ENCODE measurements at regions not wholly inside any gene's neighbourhood (a gene's known extent, or its start where the extent isn't known, plus 50 kb on each side); places are given as distances from the start of the nearest gene placed in this dataset.

DNA sequence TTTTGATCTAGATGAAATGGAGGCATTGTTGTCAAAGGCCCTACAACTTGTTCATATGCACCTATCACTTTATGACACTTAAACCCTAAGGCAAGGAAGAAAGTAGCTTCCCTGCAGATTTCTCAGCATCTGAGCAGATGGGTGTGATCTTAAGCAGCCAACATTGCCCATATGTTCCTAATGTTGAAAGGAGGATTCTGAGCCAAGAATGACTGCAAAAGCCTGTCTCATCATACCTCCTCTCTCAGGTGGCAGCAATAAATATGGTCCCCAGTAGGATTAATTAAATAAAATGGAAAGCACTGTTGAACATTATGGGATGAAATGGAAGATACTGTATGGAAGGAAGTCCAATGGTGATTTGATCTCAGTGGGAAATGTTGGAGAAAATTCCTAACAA, 538.1 kb upstream of the MAN1A1 start:
- no peak overlapping the region for H2AFZ ChIP-seq (ENCODE audit: insufficient read depth, low read depth, low read length, poor library complexity, severe bottlenecking)
- Mint-ChIP-seq H3K36me3 (no peaks in the 10 kb centered on the region), H3K4me3 (no peak overlapping the region), H3K27ac (no peak overlapping the region), H3K27me3 (ENCODE audit: low read depth in 3 of 3) (no peaks in the 10 kb centered on the region), H3K4me1 (no peaks in the 10 kb centered on the region), H3K9me3 (peaks cover 4 to 16% (median 10%) of the 10 kb centered on the region in 7 donors)
- DNase-seq: no peak
- intact Hi-C loops (cut with micrococcal nuclease): no loop called here
- H3K27ac ChIP-seq (ENCODE audit: low read depth in 1 of 2, low read length in 2 of 2): no peak overlapping the region
- peaks cover 0 to 11% of the 10 kb centered on the region in 2 donors for H3K9me3 ChIP-seq (replicated peaks in 1 of 2; ENCODE audit: control insufficient read depth in 1 of 2, insufficient read depth in 1 of 2, low read length in 2 of 2)
- H4K20me1 ChIP-seq (ENCODE audit: insufficient read depth, low read length): no peaks in the 10 kb centered on the region
- H3K4me1 ChIP-seq (ENCODE audit: control insufficient read depth in 1 of 2, insufficient read depth in 2 of 2, low read length in 2 of 2): no peaks in the 10 kb centered on the region
- no peaks in the 10 kb centered on the region for H3K27me3 ChIP-seq (ENCODE audit: control insufficient read depth in 2 of 2, insufficient read depth in 2 of 2, low read length in 2 of 2)
- H3K9ac ChIP-seq (ENCODE audit: insufficient read depth, low read length, poor library complexity, severe bottlenecking): no peak overlapping the region
- TF ChIP-seq, protein P1, sequence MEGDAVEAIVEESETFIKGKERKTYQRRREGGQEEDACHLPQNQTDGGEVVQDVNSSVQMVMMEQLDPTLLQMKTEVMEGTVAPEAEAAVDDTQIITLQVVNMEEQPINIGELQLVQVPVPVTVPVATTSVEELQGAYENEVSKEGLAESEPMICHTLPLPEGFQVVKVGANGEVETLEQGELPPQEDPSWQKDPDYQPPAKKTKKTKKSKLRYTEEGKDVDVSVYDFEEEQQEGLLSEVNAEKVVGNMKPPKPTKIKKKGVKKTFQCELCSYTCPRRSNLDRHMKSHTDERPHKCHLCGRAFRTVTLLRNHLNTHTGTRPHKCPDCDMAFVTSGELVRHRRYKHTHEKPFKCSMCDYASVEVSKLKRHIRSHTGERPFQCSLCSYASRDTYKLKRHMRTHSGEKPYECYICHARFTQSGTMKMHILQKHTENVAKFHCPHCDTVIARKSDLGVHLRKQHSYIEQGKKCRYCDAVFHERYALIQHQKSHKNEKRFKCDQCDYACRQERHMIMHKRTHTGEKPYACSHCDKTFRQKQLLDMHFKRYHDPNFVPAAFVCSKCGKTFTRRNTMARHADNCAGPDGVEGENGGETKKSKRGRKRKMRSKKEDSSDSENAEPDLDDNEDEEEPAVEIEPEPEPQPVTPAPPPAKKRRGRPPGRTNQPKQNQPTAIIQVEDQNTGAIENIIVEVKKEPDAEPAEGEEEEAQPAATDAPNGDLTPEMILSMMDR (IDR thresholded peaks at IDR 0.05): no peak
- H3K79me2 ChIP-seq (ENCODE audit: insufficient read depth, low read length): no peaks in the 10 kb centered on the region
- H3K36me3 ChIP-seq (replicated peaks in 1 of 2; ENCODE audit: control insufficient read depth in 1 of 2, insufficient read depth in 2 of 2, low read length in 2 of 2): no peaks in the 10 kb centered on the region
- H3K4me3 ChIP-seq (replicated peaks in 1 of 3; ENCODE audit: low read depth in 2 of 3, low read length in 3 of 3): no peak overlapping the region
- H3K4me2 ChIP-seq (replicated peaks; ENCODE audit: extremely low read depth, low read length, poor library complexity, severe bottlenecking): no peak overlapping the region

GRCh38 chr6:119881416-119881815, 531.9 kb upstream of the MAN1A1 start:
- Histone ChIP-seq H3K9me3 (replicated peaks in 1 of 2; ENCODE audit: control insufficient read depth in 1 of 2, insufficient read depth in 1 of 2, low read length in 2 of 2) (peaks cover 0 to 11% of the 10 kb centered on the region in 2 donors), H3K36me3 (replicated peaks in 1 of 2; ENCODE audit: control insufficient read depth in 1 of 2, insufficient read depth in 2 of 2, low read length in 2 of 2) (no peaks in the 10 kb centered on the region), H4K20me1 (ENCODE audit: insufficient read depth, low read length) (no peaks in the 10 kb centered on the region), H3K27me3 (ENCODE audit: control insufficient read depth in 2 of 2, insufficient read depth in 2 of 2, low read length in 2 of 2) (no peaks in the 10 kb centered on the region), H2AFZ (ENCODE audit: insufficient read depth, low read depth, low read length, poor library complexity, severe bottlenecking) (no peak overlapping the region), H3K9ac (ENCODE audit: insufficient read depth, low read length, poor library complexity, severe bottlenecking) (no peak overlapping the region), H3K79me2 (ENCODE audit: insufficient read depth, low read length) (no peaks in the 10 kb centered on the region), H3K4me2 (replicated peaks; ENCODE audit: extremely low read depth, low read length, poor library complexity, severe bottlenecking) (no peak overlapping the region), H3K4me1 (ENCODE audit: control insufficient read depth in 1 of 2, insufficient read depth in 2 of 2, low read length in 2 of 2) (no peaks in the 10 kb centered on the region), H3K4me3 (replicated peaks in 1 of 3; ENCODE audit: low read depth in 2 of 3, low read length in 3 of 3) (no peak overlapping the region), H3K27ac (ENCODE audit: low read depth in 1 of 2, low read length in 2 of 2) (no peak overlapping the region)
- Mint-ChIP-seq H3K27ac (no peak overlapping the region), H3K36me3 (no peaks in the 10 kb centered on the region), H3K27me3 (ENCODE audit: low read depth in 3 of 3) (peaks cover 0 to 2% (median 0%) of the 10 kb centered on the region in 3 donors), H3K9me3 (peaks cover 4 to 17% (median 10%) of the 10 kb centered on the region in 7 donors), H3K4me1 (no peaks in the 10 kb centered on the region), H3K4me3 (no peak overlapping the region)
- intact Hi-C loops (cut with micrococcal nuclease): no loop called here
- DNase-seq: no peak
- WGBS (ENCODE audit: insufficient coverage): 60% methylated on average over 1 of the region's 1 CpG
- TF ChIP-seq, protein P1 (IDR thresholded peaks at IDR 0.05): no peak
